ENCODE measurements at regions not wholly inside any gene's neighbourhood (a gene's known extent, or its start where the extent isn't known, plus 50 kb on each side); places are given as distances from the start of the nearest gene placed in this dataset.

DNA sequence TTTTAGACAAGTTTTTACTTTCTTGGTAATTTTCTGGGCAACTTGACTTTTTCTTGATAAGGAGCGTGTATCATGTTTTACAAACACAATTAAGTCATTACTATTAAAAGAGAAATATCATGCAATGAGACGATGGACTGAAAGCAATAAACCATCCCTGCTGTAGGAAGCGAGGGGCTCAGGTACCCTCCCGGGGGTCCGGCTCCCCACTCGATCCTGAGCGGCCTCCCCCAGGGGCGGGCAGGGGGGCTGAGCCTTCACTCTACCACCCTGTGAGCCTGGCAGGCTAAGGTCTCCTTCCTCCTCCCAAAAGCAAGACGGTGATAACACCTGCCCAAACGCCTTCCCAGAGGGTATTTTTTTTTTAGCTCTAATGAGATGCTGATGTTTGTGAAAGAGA is 51.8 kb upstream of the ADGRA1 start:
- DNase-seq: no peak

DNA sequence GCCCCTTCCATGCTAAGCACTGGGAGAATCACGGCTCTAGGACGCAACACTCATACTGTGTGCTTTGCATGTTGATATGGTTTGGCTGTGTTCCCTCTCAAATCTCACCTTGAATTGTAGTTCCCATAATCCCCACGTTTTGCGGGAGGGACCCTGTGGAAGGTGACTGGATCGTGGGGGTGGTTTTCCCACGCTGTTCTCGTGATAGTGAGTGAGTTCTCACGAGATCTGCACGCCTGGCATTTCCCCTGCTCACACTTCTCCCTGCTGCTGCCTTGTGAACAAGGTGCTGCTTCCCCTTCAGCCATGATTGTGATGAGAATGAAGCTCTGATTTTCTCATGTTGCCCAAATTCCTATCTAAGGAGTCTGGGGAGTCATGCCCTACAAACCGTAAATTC is 53.0 kb upstream of the ADGRA1 start:
- no peak for DNase-seq

DNA sequence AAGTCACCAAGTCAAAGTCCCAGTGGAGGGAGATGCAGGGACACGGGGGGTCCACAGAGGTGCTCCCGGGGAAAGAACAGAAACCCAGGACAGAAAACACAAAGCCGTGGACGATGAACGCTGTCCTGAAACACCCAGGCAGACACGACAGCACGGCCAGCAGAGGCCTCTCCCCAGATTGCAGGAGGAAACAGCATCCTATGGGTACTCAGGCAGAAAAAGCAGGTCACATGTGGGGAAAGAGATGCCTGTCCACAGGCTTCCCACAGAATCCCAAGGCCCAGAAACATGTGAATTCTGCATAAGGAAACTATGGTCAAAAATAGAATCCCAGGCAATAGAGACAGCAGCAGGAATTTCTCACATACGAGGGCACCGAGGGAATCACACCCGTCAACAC is 53.6 kb upstream of the ADGRA1 start:
- DNase-seq: no peak

DNA sequence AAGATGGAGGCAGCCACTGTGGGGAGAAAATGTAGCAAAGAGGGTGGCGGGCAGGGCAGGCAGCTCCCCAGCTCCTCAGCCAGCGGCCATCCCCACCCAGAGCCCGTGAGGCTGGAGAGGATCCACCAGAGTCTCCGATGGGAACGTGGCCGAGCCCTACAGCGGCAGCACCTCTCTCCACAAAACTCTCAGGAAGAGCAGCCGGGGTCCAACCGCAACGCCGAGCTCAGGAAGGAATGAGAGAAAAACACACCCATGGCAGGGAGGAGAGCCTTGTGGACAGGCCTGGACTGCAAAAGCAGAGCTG is 54.0 kb upstream of the ADGRA1 start:
- DNase-seq: no peak

DNA sequence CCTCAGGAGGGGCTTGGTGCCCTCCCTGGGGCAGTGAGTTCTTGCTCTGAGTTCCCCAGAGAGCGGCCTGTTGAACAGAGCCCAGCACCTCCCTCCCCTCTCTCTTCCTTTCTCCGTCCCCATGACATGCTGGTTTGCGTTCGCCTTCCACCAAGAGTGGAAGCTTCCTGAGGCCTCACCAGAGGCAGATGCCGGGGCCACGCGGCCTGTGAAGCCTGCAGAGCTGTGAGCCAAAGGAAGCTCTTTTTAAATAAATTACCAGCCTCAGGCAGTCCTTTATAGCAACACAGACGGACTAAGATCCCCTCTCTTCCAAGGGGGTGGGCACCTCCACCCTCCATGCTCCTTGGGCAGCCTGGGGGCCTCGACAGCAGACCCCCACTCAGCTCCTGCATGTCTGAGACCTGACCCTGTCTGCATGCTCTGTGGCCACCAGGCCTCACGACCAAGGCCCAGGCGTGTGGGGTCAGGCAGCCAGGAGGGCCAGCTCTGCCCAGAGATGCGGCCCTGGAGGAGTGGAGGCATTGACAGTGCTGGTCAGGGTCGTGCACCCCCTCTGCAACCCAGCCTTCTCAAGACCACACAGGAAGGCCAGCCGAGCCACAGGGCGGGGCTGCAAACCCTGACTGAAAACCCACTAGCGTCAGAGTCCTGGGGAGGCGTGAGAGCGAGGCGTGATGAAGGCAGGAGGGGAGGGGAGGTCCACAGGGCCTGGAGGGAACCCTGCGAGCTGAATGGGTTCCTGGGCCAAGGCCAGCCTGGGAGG is 54.6 kb upstream of the ADGRA1 start:
- DNase-seq: no peak

DNA sequence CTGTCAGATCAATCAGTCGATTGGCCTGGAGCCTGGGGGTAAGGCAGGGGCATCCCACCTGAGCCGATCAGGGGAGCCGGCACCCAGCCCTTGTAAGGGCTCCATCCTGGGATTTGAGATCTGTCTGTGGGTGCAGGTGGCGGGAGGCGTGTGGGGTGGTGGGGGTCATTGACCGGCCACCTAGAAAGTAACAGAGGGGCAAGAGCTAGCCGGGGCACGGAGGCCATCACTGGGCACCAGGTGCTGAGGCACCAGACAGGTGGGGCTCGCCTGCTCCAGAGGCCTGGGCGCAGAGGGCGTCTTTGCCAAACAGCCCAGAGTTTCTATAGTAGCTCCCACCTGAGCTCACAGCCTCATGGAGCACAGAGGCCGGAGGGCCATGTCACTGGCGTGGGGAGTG is 55.5 kb upstream of the ADGRA1 start:
- DNase-seq: no peak

DNA sequence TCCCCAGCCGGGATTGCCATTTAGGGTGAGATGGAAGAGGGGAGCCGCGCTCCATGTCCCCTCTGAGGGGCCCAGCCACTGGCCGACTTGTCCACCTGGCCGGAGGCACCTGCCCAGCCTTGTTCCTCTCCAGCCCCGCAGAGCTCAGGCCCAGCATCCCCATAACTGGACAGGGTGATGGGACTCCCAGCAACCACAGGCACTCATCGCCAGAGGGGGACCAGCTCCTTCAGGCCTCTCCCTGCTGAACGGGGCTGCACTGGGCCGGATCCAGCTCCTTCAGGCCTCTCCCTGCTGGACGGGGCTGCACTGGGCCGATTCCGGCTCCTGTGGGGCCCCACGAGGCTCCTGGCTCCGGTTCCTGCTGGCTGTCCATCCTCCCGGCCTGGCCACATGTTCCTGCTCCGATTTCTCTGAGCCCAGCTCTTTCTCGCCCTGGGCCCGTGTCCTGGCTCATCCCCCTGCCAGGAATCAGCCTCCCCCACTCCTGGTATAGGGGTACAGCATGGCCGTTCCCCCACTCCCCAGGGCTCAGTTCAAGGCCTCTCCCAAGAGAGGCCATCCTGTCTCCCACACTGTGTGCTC is 56.1 kb upstream of the ADGRA1 start:
- DNase-seq: no peak

DNA sequence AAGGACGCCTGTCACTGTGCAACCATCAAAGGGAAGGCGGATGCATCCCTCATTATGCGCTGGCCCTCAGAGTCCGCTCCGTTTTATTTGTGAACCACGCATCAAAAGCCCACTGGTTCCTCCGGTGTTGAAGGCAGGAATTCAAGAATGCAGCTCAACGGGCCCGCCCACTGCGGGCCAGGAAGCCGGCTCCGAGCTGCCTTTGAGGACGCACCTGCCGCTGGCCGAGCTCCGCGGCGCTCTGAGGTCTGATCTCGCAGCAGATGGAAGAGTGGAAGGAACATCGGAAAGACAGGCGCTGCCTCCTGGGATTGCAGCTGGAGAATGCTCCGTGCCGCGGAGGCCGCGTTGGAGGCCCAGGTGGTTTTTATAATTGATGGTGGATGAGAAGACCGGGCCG is 56.9 kb upstream of the ADGRA1 start:
- DNase-seq: no peak

DNA sequence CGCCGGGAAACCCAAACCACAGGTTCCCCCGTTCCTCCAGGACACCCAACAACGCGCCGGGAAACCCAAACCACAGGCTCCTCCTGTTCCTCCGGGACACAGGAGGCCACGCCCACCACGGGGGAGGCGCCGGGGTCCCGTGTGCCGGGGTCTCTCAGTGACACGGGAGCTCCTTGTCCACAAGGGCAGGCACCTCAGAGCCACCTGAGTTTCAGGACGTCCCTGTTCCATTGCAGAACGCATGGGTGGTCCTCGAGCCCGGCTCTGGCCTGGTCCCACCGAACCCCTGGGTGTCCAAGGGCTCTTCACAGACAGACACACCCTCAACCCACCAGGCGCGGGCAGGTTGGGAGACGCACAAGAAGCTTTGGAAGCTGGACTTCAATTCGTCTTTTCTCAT is 57.6 kb upstream of the ADGRA1 start:
- DNase-seq: no peak

DNA sequence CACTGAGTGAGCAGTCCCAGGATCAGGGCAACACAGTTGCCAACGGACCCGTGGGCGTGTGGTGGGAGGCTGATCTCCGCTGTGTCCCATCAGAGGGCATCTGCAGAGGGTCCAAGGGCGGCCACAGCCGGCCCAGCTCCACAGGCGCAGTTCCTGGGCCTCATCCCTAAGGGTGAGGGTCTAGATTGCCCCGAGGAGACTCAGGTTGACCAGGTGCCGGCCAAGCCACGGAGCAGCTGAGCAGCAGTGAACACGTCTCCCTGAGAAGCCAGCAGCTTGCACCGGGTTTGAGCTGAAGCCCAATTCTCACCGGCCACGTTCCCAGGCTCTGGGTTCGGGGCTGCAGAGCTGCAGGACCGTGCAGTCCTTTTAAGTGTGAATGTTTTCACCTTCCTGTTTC is 58.8 kb upstream of the ADGRA1 start:
- no peak for DNase-seq

DNA sequence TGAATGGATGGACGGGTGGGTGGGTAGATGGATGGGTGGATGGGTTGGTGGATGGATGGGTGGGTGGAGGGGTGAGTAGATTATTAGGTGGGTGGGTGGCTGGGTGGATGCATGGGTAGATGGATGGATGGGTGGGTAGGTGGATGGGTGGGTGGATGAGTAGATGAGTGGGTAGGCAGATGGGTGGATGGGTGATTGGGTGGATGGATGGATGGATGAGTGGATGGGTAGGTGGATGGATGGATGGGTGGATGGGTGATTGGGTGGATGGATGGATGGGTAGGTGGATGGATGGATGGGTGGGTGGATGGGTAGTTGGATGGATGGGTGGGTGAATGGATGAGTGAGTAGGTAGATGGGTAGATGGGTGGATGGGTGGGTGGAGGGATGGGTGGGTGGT is 59.6 kb upstream of the ADGRA1 start:
- DNase-seq: no peak

DNA sequence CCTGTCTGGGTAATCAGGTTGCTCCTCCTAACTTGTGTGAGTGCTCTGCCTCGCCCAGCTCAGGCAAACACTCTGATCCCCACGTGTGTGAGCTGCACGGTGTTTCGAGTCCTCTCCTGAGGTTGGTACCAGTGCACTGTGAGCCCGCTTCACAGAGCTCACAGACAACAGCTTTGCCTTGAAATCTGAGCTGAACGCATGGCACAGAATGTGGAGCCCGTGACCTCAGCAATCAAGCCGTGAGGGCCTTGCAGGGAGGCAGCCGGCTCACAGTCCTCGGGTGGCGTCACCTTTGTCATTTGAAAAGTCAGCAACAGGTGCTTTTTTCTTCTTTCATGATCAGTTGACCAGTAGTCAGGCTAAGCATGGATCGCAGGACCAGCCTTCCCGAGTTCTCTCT is 60.2 kb upstream of the ADGRA1 start:
- no peak for DNase-seq

DNA sequence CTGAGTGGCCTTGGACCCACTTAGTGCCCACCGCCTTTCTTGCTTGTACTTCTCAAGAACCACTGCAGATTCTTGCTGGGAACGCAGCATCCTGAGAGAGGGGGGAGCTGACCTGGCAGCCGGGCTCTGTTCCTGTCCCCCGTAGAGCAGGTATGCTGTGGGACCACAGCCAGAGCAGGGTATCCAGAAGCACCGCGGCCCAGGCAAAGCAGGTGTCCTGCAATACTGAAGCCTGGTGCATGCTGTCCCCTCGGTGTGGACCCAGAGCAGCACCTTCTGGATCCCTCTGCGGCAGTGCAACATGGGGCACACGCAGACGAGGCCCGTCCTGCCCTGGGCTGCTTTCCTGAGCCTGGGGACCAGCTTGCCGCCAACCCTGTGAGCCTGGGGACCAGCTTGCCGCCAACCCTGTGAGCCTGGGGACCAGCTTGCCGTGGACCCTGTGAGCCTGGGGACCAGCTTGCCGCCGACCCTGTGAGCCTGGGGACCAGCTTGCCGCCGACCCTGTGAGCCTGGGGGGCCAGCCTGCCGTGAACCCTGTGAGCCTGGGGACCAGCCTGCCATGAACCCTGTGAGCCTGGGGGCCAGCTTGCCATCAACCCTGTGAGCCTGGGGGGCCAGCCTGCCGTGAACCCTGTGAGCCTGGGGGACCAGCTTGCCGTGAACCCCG is 60.9 kb upstream of the ADGRA1 start:
- no peak for DNase-seq

DNA sequence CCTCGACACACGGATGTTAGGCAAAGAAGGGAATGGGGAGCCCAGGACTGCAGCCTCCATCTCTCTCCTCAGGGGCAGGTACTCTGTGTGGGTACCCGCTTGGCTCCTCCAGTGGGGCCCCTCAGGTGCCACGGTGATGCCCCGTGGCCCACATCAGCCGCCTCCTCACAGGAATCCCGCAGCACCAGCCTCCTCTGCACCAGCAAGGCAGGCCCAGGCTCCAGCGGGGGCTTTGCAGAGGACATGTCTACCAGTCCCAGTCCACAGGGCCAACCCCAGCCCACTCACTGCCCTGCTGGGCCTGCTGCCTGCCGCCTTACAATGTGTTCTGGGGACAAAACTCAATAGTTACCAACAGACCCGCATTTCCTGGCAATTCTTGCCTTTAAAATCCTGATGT is 61.6 kb upstream of the ADGRA1 start:
- DNase-seq: no peak

DNA sequence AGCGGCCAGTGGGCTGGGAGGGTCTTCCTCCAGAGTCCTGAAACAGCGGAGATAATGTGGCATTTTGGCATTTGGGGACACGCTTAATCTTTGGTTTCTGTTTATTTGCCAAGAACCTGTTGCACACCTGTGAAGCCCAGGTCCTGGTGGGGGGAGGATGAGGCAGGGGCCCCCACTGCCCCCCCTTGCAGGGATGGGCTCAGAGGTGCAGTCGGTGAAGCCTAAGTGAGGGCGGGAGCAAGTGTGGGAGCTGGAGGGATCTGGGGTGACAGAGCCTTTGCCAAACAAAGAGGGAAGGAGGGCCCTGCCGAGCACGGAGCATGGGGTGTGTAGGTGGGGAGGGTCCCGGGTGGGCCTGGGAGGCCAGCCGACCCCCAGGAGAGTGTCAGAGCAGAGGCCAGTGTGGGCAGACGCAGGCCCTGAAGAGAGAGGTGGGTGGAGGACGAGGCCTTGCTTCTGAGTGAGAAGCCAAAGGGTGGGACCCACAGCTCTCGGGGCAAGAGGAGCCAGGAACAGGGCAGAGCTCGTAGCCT is 62.1 kb upstream of the ADGRA1 start:
- no peak for DNase-seq

DNA sequence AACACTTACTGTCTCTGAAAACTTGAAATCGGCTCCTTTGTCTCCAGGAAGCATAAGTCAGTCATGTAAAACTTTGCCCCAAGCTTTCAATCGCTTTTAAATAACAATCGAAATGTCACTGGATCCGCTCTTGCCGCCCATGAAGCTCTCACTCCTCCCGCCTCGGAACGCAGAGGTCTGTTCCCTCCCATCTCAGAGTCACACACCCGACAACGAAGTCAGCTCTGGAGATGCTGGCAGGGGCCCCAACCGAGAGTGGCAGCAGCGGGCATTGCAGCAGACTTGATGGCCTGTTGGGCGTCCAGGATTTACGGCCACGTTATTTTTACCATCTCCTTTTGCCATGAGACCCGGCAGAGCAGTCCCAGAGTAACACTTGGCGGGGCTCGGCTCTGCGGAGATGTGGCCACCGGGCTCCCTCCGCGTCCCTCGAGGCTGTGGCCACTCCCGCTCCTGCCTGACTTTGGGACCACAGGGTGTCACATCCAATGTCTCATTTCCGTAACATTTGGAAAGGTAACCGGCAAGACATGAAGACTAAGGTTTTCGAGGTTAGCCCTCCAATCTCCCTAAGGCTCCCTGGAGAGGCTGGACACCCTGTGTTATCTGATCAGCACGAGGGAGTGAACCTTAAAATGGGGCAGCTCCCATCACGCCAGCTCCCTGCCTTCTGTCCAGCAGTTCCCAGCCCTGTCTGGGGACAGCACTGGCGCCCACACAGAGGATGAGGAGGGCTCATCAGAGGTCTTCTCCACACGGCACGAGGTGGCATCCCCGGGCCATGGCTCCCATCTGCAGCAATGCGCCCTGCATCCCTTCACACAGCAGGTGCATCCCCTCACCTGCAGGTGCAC is 62.8 kb upstream of the ADGRA1 start:
- no peak for DNase-seq

DNA sequence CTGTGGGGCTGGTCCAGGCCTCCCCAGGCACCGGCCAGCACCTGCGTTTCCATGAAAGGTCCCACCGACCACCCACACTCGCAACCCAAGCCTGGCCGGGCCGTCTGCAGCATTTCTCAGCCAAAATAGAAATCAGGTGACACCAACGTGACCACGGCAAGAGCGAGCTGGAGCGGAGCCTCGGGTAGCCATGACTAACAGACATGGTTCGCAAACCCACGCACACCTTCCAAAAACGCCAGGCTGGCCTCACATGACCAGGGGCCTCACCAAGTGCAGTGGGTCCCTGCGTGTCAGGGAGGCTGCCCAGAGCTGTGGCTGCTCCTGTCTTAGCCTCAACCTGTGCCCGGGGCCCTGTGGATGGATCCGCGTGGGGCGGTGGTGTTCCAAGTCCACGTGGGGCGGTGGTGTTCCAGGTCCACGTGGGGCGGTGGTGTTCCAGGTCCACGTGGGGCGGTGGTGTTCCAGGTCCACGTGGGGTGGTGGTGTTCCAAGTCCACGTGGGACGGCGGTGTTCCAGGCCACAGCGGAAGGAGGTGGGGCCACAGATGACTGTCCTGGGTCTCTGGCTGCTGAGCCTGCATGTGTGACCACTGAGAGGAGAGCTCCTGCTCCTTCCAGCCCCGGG is 64.4 kb upstream of the ADGRA1 start:
- DNase-seq: no peak

DNA sequence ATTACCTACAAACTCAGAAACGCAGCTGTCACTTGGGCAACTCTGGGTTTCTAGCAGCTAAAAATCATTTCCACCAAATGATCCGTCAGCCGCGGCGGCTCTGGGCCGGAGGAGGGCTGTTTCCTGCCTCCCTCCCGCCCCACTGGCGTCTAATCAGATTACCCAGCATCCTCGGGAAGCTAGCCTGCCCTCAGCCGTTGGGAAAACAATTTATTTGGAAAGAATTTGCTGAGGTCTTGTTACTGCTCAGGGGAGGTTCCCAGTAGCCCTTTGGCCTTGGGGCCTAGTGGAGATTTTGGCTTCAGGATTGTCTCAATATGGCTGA is 65.0 kb upstream of the ADGRA1 start:
- DNase-seq: no peak

DNA sequence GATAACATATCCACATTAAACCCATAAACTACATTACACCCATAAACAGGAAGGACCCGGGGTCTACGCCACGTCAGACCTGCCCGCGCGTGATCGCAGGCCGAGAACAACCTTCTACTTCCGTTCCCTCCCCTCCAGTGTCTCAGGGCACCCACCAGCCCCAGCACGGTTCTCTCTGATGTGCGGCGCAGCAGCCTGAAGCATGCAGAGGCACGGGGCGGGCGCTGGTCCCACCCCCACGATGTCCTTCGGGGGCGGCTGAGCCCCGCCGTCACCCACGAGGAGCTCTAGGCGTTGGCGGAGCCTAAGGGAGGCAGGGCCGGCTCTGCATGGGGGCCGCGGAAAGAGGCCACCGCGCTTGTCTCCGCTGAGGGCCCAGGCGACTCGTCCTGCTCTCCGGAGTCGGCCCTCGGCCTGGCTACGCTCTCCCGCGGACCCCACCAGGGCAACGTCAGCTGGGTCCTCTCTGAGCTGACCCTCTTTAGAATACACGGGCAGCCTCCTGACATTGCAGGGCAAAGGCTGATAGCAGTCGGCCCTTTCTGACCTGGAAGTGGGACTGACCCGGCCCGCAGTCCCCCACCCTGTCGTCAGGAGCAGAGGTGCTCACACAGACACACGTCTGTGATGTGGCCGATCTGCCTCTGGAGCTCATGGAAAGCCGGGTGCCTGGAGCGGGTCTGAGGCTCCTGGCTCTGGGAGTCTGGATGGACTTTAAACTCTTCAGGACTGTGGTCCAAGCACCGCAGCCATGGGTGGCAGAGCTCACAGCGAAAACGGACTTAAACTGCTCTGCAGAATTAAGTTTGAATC is 65.6 kb upstream of the ADGRA1 start:
- DNase-seq: no peak

DNA sequence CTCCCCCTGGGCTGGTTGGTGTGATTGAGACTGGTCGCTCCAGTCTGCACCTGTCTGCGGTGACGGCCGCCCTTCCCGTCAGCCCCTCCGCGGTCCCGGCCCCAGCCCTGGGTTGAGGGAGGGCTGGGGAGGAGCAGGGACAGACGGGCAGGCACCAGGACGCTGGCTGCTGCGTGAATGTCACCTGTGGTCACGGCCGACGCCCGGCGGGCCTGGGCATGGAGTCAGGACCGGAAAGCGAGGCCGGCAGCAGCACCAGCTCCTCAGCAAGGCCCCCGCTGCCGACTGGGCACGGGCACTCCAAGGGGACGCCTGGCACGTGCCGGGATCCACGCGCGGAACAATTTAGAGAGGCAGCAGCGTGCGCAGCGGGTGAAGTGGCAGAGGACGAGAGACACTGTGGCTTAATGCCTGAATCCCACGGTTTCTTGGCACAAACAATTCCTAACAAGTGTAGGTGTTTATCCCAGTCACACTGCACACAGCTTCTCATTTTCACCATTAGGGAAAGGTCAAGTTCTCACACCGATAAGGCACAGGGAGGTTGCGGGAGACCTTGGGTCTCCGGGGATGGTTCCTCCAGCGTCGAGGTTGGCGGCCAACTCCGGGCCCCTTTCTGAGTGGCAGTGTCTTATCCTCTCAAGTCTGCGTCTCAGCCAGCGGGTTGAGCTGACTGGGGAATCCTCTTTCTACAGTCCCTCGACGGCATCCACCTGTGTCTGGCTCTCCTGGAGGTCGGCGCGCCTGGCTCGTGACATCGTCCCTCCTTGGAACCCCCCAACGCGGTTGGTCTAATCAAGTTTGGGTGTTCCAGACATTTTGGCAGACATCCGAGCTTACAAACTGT is 66.4 kb upstream of the ADGRA1 start:
- no peak for DNase-seq
